Mononuclear cell (primary cell): ENCODE measurements at regions not wholly inside any gene's neighbourhood (a gene's known extent, or its start where the extent isn't known, plus 50 kb on each side); places are given as distances from the start of the nearest gene placed in this dataset.
"Not testable (repeated sequence)": the region's sequence is repeated elsewhere in the genome, so short reads cannot be mapped to it uniquely, and the experiment has no call there.

Experiments used
- H3K27me3 ChIP-seq: 2 replicates; pipeline ENCODE4 v1.6.0; 2011; ENCODE audit warnings: low read length, control low read depth; ENCODE audit not compliant: insufficient read depth
- H3K4me1 ChIP-seq: 2 replicates; pipeline ENCODE4 v1.5.1; 2011; ENCODE audit warnings: mild to moderate bottlenecking, low read length, control low read depth; ENCODE audit not compliant: insufficient read depth
- H3K4me3 ChIP-seq: 2 replicates; pipeline ENCODE4 v1.5.1; 2011; ENCODE audit warnings: mild to moderate bottlenecking, low read length, moderate library complexity
- H3K9me3 ChIP-seq: 2 replicates; pipeline ENCODE4 v1.5.1; 2011; ENCODE audit warnings: low read depth, mild to moderate bottlenecking, control low read depth, low read length

DNA sequence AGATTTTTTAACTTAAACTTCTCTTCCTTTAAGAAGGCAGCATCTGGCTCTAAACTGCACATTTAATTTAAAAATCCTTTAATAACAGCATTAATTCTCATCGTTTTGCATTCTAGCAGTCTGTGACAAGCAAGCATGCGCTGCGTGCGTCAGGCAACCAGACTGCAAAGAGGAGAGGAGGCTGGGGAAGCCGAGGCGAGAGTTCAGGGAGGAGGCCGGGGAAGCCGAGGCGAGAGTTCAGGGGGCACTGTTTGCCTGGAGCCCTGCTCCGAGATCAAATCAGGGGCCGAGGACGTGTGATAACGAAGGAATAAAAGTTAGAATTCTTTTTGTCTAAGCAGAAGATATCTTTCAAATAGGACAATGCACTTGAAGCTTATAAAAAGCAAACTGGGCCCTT, 435.7 kb downstream of the EFNB2 start:
- Histone ChIP-seq H3K4me3 (no peak overlapping the region), H3K27me3 (no peaks in the 10 kb centered on the region), H3K9me3 (no peaks in the 10 kb centered on the region)

DNA sequence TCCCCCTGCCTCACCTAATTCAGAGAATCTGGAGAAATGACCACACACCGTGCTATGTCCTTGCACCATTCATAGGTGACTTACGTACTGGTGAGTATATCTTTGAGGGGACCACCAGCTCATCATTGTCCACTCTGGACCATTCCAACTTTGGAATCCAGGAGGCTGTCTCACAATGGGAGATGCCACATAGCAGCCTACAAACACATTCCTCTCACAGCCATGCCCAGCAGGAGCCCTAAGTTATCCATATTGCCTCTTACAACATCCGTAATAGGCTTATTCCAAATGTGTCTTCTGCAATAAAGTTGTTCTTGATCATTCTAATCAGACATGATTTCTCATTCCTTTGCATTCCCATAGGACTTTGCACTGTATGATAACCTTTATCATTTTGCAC, 436.7 kb downstream of the EFNB2 start:
- Histone ChIP-seq H3K4me1 (no peaks in the 10 kb centered on the region), H3K9me3 (no peaks in the 10 kb centered on the region), H3K27me3 (no peaks in the 10 kb centered on the region), H3K4me3 (no peak overlapping the region)

More for the DNA sequence above, 435.7 kb downstream of the EFNB2 start:
- H3K4me1 ChIP-seq, result no peaks in the 10 kb centered on the region

GRCh38 chr13:106096661-106097092, 438.8 kb downstream of the EFNB2 start:
- H3K4me1 ChIP-seq, result no peaks in the 10 kb centered on the region
- no peaks in the 10 kb centered on the region for H3K27me3 ChIP-seq
- H3K9me3 ChIP-seq, result no peaks in the 10 kb centered on the region
- no peak overlapping the region for H3K4me3 ChIP-seq

GRCh38 chr13:106095919-106096318, 439.5 kb downstream of the EFNB2 start:
- Histone ChIP-seq H3K4me3 (no peak overlapping the region), H3K4me1 (no peaks in the 10 kb centered on the region), H3K27me3 (no peaks in the 10 kb centered on the region), H3K9me3 (no peaks in the 10 kb centered on the region)

- H3K27me3 ChIP-seq, result no peaks in the 10 kb centered on the region
- H3K9me3 ChIP-seq, result no peaks in the 10 kb centered on the region
- no peak overlapping the region for H3K4me3 ChIP-seq
- no peaks in the 10 kb centered on the region for H3K4me1 ChIP-seq
Measured at GRCh38 chr13:106095406-106095805, 440.1 kb downstream of the EFNB2 start.

- Histone ChIP-seq H3K4me1 (no peaks in the 10 kb centered on the region), H3K4me3 (no peak overlapping the region), H3K9me3 (no peaks in the 10 kb centered on the region), H3K27me3 (no peaks in the 10 kb centered on the region)
Measured at GRCh38 chr13:106090001-106090400, 445.5 kb downstream of the EFNB2 start.

DNA sequence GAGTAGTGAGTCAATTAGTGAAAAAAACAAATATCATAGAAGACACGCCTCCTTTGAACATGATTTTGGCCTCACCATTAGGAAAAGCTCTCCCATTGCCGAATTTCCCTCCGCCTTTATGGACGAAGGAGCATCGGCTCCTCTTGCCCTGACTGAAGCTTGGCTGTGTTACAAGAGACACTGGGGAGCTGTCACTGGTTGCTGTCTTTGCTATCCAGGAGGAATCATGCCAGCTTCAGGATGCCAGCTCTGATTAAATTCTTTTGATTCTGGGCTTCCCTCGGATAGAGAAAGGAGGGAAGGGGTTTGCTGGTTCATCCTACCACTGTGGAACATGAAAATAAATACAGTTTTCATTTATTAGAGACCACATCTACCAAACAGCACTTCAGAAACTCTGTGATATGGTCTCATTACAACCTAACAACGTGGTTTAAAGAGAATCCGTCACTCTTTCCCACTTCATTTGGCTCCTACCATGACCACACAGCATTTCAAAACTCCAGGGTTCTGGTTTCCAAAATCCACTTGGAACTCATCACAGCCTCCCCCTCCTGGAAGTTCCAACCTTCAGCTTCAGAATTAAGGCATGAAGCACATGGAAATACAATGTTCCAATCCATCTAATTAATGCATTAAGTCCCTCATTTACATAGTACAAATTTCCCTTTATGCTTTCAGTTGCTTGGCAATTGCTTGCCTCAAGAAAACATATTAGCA, 446.0 kb downstream of the EFNB2 start:
- Histone ChIP-seq H3K4me1 (no peaks in the 10 kb centered on the region), H3K9me3 (no peaks in the 10 kb centered on the region), H3K4me3 (no peak overlapping the region), H3K27me3 (no peaks in the 10 kb centered on the region)

- H3K27me3 ChIP-seq, result no peaks in the 10 kb centered on the region
- no peaks in the 10 kb centered on the region for H3K4me1 ChIP-seq
- H3K9me3 ChIP-seq, result no peaks in the 10 kb centered on the region
- no peak overlapping the region for H3K4me3 ChIP-seq
Measured at GRCh38 chr13:106088085-106088484, 447.4 kb downstream of the EFNB2 start.

DNA sequence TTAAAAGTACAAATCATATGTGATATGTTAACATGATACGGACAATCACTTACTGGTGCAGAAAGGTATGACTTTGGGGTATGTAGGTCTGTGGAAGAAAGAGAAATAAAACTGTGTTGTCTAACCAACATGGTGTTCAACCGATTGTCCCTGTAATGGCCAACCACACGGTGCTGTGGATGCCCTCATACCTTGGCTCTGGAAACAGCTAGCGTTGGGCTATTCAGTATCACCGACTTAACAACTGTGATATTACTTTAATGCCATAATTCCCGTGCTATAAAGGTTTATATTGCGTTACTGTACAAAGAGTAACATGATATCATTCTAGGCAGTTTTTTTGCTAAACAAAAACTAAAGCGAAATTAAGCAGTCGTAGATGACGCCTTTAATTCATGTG, 448.3 kb downstream of the EFNB2 start:
- Histone ChIP-seq H3K4me1 (no peaks in the 10 kb centered on the region), H3K4me3 (no peak overlapping the region), H3K27me3 (no peaks in the 10 kb centered on the region), H3K9me3 (no peaks in the 10 kb centered on the region)

DNA sequence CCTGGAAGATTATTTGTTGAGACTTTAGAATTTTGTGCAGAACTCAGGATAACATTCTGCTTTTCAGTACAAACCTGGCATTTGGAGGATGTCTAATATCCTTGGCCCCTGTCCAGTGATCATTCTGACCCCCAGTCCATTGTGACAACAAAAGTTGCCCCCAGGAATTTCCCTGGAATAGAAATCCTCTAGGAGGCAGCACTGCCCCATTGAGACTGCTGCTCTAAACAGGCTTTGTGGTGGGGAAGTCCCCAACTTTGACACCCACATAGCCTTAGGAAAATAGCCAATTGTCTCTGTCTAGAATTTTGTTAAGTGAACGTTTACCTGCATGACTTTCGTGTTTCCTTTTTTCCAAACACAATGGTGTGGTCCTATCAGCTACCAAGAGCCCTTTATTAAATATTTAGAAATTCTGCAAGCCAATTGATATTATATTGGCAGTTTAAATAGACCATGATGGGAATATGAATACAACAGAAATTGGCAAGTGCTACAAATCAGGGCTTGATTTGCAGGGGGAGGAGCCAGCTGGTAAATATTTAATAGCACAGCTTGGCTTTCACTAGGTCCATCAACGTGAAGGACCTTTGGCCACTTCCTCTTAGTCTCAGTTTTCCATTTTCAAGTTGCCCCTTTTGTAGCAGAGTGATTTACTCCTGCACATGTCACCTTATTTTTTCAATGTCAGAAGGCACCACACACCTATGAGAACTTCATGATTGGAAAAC, 451.7 kb downstream of the EFNB2 start:
- no peak overlapping the region for H3K4me3 ChIP-seq
- no peaks in the 10 kb centered on the region for H3K9me3 ChIP-seq
- no peaks in the 10 kb centered on the region for H3K27me3 ChIP-seq
- no peaks in the 10 kb centered on the region for H3K4me1 ChIP-seq

DNA sequence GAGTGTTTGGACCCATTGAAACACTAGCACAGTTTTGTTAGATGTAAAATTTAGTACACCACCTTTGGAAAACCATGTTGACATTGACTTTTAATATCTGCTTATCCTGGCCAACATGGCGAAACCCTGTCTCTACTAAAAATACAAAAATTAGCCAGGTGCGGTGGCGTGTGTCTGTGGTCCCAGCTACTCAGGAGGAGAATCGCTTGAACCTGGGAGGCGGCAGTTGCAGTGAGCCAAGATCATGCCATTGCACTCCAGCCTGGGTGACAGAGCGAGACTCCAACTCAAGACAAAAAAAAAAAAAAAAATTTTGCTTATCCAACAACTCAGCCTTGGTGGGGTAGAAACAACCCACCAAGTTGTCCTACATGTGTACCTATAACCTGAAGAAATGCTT, 454.2 kb downstream of the EFNB2 start:
- H3K27me3 ChIP-seq, H3K4me3 ChIP-seq, H3K4me1 ChIP-seq, H3K9me3 ChIP-seq: not testable (repeated sequence)

- no peaks in the 10 kb centered on the region for H3K27me3 ChIP-seq
- no peaks in the 10 kb centered on the region for H3K9me3 ChIP-seq
- no peak overlapping the region for H3K4me3 ChIP-seq
- H3K4me1 ChIP-seq, result no peaks in the 10 kb centered on the region
Measured at GRCh38 chr13:106078191-106078590, 457.3 kb downstream of the EFNB2 start.

GRCh38 chr13:106077017-106077416, 458.4 kb downstream of the EFNB2 start:
- Histone ChIP-seq H3K9me3 (no peaks in the 10 kb centered on the region), H3K4me1 (no peaks in the 10 kb centered on the region), H3K27me3 (no peaks in the 10 kb centered on the region), H3K4me3 (no peak overlapping the region)

DNA sequence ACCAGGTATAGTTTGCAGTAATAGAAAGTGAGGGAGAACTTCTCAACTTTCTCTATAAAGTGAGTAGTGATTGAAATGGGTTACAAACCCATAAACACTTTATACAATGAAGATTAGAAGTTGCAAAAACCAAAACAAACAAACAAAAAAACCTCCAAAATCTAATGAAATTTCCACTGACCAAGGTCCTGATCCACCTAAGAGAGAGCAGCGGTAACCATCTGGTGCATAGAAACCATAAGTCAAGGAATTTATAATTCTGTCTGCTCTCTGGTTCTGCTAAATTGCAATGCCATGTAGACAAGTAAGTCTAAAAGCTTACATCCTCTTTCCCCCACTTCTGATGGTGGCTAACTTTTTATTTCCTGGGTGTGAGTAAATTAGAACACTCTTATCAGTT, 463.4 kb downstream of the EFNB2 start:
- no peaks in the 10 kb centered on the region for H3K4me1 ChIP-seq
- no peak overlapping the region for H3K4me3 ChIP-seq
- H3K9me3 ChIP-seq, result no peaks in the 10 kb centered on the region
- no peaks in the 10 kb centered on the region for H3K27me3 ChIP-seq

DNA sequence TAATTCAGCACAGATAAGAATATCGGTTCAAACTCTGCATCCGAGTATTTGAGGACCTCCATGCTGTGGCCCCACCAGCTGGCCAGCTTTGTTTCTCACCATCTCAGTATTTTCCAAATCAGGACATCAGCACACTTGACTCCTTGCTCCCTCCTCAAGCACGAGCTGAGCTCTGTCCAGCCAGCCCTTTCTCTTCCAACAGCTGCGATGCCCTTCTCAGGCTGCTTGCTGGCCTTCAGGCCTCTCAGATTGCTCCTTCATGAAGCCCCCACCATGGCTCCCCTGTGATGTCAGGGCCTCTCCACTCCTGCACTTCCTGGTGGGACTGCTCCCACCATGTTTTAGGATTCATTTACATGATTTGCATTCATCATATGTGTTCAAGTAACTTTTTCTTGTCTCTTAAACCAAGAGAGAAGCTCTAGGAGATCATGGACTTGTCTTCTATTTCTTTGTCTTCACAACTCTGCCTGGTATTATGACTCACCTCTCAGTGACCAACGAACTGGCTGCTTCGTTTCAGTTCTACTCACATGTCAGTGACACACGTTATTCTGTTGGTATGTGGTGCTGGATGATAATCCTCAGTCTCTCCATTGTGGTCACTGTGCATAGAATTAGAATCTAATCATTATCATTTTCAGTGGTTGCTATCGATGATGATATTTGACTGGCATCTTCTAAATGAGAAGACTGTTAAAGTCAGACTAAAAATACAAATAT, 471.7 kb downstream of the EFNB2 start:
- Histone ChIP-seq H3K4me1 (no peaks in the 10 kb centered on the region), H3K4me3 (no peak overlapping the region), H3K9me3 (no peaks in the 10 kb centered on the region), H3K27me3 (no peaks in the 10 kb centered on the region)
